GM21381 (cell line): ENCODE measurements at regions not wholly inside any gene's neighbourhood (a gene's known extent, or its start where the extent isn't known, plus 50 kb on each side); places are given as distances from the start of the nearest gene placed in this dataset.
A peak's percentile ranks its signal among the peaks of the same experiment; 100 is the strongest.
"Not testable (repeated sequence)": the region's sequence is repeated elsewhere in the genome, so short reads cannot be mapped to it uniquely, and the experiment has no call there.

ENCODE experiments used
- ATAC-seq: cut with Tn5 transposase; IDR thresholded peaks from one replicate; pipeline ENCODE4 v1.9.1; 2021; ENCODE audit warnings: mild to moderate bottlenecking, moderate library complexity; ENCODE audit not compliant: unreplicated experiment

GRCh38 chr5:157961896-157962590 is 103.1 kb upstream of the CLINT1 start:
- ATAC-seq = no peak

- ATAC-seq = no peak
Measured at GRCh38 chr5:157961176-157961575, 102.2 kb upstream of the CLINT1 start.

- no peak for ATAC-seq
Measured at GRCh38 chr5:157959370-157959769, 100.4 kb upstream of the CLINT1 start.

GRCh38 chr5:157956271-157956885 is 97.4 kb upstream of the CLINT1 start:
- ATAC-seq = no peak

- no peak for ATAC-seq
Measured at GRCh38 chr5:157955541-157956172, 96.7 kb upstream of the CLINT1 start.

GRCh38 chr5:157952374-157952685 is 93.4 kb upstream of the CLINT1 start:
- ATAC-seq = no peak

- ATAC-seq = no peak
Measured at GRCh38 chr5:157951673-157952373, 92.9 kb upstream of the CLINT1 start.

GRCh38 chr5:157949520-157949919 is 90.6 kb upstream of the CLINT1 start:
- ATAC-seq = no peak

GRCh38 chr5:157948738-157949410 is 89.9 kb upstream of the CLINT1 start:
- peak; percentile 95 for ATAC-seq

- no peak for ATAC-seq
Measured at GRCh38 chr5:157947156-157947555, 88.2 kb upstream of the CLINT1 start.

- ATAC-seq = not testable (repeated sequence)
Measured at GRCh38 chr5:157945822-157946221, 86.9 kb upstream of the CLINT1 start.

GRCh38 chr5:157944938-157945337 is 86.0 kb upstream of the CLINT1 start:
- ATAC-seq = no peak

- no peak for ATAC-seq
Measured at GRCh38 chr5:157944077-157944633, 85.2 kb upstream of the CLINT1 start.

- no peak for ATAC-seq
Measured at GRCh38 chr5:157942595-157942994, 83.7 kb upstream of the CLINT1 start.

GRCh38 chr5:157941616-157942015 is 82.7 kb upstream of the CLINT1 start:
- no peak for ATAC-seq

GRCh38 chr5:157938101-157938500 is 79.2 kb upstream of the CLINT1 start:
- ATAC-seq = not testable (repeated sequence)

GRCh38 chr5:157936776-157937501 is 78.0 kb upstream of the CLINT1 start:
- not testable (repeated sequence) for ATAC-seq

GRCh38 chr5:157934600-157934999 is 75.7 kb upstream of the CLINT1 start:
- no peak for ATAC-seq

- no peak for ATAC-seq
Measured at GRCh38 chr5:157933005-157933404, 74.1 kb upstream of the CLINT1 start.

GRCh38 chr5:157930710-157931109 is 71.8 kb upstream of the CLINT1 start:
- ATAC-seq = no peak
